SW480 (cell line): ENCODE measurements at regions not wholly inside any gene's neighbourhood (a gene's known extent, or its start where the extent isn't known, plus 50 kb on each side); places are given as distances from the start of the nearest gene placed in this dataset.

Source experiments
- DNase-seq: peaks from one replicate; pipeline ENCODE4 v3.0.0-alpha.2; 2016; ENCODE audit warnings: low spot score

DNA sequence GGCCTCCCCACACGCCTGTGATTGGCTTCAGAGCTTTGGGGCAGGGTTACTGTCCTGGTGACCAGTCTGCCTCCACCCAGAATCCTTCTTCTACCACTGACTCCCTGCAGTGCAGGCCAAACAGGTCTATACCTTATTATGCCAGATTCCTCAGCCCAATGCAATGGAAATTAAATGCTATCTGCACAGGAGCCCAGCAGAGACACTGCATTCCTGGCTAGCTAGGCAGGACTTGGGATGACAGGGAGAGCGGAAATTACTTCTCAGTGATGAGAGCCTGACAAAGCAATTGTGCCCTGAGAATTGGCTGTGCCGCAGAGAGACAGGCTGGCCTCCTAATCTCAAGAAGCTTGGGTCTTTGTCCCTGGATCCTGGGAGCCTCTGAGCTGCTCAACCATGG, 143.8 kb upstream of the NCAM1 start:
- DNase-seq: no peak

DNA sequence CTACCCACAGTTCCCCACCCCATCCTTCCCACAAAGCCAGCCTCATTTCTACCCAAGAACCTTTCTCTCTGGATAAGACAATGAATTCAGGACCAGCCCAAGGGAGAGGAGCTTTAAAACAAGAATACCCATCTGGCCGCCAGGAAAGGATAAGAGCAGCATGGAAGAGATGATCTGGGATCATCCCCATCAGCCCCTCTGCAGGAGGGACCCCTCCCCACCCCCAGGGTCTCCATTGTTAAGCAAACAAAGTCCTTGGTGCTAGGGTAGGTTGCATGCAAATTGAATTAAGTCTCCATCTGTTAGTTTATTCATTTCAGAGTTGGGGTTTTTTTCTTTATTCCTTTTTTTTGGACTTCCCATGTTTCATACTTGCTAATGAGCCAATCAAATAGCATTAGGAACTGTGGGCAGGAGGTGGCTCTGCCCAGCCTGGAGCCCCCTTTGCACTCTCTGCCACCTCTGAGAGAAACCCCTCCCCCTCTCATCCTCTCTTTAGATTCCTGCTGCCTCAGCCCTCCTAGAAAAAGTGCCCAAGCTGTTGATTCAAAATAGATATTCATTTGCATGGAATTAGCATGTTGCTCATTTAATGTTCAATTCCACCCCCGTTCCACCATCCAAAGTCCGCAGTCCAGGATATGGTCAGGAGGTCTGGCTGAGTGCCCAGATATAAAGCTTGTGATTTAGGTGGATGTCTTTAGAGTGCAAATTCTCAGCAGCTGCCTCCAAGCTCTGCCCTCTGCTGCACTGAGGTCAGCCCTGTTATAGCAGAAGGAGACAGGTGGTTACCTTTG, 138.5 kb upstream of the NCAM1 start:
- peak; percentile 47 for DNase-seq

DNA sequence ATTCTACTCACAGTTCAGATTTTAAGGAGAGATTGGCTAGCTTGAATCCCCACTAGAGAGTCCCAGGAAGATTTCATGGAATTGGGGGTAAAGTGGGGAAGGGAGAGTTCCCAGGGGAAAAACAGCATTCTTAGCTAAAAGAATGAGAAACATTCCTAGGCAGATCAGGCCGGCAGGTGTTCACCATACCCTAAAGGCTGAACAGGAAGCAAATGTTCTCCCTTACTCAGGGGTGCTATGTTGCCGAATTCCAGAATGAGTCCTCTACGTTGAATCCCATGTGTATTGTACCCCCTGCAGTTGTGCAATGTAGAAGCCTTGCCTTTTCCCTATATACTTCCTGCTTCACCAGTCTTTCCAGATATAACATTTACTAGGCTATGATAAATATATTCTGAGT, 135.2 kb upstream of the NCAM1 start:
- no peak for DNase-seq

DNA sequence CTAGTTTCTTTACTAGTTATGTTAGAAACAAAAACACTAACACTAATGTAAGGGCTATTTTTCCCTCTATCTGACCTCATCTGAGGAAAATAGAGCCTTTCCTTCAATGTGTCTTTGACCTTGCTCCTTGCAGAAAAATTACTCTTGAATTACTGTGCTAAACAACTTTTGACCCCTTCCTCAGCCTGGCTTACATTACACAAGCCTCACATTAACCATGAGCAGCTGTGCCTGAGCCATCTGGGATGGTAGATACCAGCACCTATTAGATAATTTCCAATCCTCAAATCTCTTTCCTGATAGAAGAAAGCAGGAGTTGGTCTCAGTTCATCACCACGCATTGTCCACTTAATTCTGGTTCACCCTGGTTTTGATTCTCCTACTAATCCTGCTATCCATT, 134.4 kb upstream of the NCAM1 start:
- DNase-seq: no peak

GRCh38 chr11:112828421-112828820, 132.8 kb upstream of the NCAM1 start:
- DNase-seq: no peak

DNA sequence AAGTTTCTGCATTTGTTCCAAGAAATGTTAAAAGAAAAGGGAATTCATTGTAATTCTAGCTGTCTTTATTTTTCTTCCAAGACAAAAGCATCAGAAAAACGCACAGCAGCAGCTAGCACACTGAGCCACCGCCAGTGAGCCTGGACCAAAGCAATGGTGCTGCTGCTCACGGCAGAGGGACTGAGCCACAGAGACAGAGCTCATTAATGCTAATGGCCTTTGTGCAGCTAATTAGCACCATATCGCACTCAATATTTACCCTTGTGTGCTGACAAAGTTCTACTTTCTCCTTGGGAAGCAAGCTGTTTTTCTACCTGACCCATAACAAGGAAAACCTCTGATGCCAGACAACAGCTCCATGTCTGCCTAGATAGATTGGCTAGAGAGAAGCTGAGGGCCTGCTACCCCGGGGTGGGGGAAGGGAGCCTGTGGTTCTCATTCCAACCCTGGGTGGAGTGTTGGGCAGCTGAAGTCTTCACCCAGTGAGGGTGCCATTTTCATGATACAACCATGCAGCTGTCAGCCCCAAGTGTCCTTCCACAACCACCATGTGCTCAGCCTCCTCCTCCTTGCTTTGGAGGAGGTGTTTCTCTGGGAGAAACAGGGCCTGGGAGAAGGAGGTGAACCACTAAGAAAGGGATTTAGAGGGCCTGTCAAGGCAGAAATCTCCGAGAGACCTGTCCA, 131.1 kb upstream of the NCAM1 start:
- no peak for DNase-seq

DNA sequence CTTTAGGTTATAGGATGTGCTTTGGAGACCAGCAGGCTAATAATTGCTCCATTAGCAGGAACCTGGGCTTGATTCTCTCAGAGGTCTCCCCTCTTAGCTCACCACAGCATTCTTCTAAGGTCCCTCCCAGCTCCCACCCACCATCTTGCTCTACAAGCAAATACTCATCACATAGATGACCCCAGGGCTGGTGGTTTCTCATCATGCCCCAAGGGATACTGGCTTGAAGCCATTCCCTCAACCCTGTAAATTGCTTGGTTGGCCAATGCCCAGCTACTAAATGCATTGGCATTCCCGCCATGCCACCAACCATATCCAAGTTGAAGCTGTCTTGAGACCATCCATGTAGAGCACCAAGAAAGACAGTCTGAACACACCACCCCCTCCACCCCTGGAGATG, 130.2 kb upstream of the NCAM1 start:
- DNase-seq: no peak

DNA sequence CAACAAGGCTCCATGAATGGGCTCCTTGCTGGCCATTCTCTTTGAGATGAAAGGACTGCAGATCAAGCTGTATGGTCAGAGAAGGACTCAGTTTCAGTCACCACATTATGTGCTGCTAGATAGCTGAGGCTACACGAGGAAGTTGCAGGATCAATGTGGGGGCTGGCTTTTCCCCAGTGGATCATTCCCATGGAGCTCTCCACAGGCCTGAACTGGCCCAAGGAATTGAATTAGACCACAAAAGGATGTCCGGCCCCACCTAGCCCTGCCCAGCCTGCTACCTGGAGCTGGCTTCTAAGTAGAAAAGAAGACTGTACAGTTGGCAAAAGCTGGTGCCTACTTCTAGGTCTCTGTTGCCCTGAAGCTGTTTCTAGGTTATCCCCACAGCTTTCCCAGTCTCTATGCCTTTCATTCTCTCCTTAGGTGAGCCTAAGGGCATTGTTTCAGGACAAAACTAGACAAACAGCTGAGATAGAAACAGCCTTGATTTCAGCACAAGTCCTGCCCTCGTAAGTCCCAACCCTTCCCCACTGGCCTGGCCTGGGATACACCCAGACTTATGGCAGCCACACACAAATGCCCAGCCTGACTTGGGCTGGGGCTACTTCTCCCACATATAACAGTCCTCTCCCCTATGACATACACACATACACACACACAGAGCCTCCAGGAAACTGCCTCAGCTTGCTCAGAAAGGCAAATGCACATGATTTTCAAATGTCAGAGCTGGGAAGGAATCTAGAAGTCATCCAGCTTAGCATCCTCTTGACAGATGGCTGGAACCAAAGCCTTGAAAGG, 129.1 kb upstream of the NCAM1 start:
- peak; percentile 58 for DNase-seq

DNA sequence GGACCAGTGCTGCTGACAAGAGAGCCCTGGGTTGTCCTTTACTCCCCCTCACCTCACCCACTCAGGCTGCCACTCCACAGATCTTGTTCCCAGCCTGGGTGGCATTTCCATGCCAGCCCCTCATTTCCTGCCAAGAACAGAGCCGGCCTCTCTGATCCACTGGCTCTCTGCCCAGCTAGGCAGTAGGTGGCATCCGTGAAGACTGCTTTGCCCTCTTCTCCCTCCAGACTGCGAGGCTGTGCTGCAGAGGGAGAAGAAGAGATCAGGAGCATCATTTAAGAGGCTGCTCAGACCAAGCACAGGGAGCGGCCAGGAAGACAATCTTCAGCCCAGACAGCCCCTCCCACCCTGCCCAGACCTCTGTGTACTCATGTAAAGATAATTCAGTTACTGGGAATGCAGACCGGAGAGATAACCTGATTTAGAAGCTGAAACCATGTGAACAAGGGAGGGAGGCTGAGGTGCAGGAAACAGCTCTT, 126.9 kb upstream of the NCAM1 start:
- peak; percentile 52 for DNase-seq

DNA sequence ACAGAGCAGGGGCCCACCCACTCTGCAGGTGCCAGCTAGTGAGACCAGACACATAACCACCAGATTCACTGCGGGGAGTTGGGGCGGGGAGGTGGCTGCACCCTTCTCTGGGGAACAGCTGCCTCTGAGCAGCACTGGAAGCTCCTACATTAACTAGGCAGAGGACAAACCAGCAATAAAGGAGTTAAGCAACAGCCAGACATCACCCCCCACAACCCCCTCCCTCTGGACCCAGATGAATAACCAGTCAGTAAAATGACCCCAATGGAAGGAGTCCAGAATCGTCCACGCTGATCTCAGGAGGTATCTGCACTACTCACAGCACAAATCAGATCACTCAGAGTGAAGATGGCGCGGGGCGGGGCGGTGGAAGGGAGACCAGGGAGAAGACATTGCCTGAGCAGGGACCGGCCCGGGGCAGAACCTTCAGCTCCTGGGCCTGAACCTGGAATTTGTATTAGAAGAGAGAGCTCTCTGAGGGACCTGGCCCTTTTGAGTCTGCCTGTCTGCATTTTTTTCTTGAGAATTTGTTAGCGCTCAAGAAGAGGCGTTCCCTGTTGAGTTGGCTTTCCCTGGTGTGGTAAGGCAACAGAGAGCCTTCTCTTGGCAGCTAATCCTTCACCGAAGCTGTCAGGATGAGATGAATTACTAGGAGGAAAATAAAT, 125.5 kb upstream of the NCAM1 start:
- no peak for DNase-seq

GRCh38 chr11:112836256-112836602, 125.0 kb upstream of the NCAM1 start:
- no peak for DNase-seq

- peak; percentile 16 for DNase-seq
These were observed 123.9 kb upstream of the NCAM1 start for GRCh38 chr11:112837162-112837826.

DNA sequence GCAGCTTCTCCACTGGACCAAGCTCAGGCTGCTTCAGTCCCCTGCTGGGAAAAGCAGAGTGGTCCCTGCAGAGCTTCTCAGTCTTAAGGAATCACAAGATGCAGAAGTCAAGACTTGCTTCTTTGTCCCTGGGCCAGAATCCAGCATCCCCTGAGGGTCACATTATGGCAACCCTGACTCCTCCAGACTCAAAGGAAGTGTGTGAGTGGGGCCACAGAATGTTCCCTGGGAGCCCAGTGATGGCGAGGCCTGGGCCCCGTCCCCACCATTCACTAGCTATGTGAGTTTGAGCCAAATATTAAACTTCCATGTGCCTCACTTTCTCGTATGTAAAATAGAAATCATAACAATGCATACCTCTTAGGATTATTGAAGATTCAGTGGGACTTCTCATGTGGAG, 122.2 kb upstream of the NCAM1 start:
- no peak for DNase-seq

- no peak for DNase-seq
These were observed 119.5 kb upstream of the NCAM1 start for GRCh38 chr11:112841729-112842128.

DNA sequence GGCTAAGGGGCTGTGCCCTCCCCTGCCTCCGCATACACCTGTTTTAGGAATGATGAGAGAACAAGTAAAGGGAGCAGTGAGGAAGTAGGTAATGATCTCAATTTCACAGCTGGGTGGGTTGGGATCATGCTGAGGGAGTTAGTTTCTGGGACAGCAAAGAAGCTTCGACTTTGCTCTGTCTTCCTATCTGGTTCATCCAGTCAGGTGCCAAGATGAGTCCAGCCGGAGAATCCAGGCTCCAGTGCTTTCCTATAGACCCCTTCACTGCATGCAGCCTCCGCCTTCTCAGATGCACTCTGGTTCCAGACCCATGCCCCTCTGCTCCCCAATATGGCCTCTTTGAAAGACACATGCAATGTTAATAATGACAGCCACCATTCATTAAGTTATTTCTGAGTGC, 119.1 kb upstream of the NCAM1 start:
- DNase-seq: no peak

DNA sequence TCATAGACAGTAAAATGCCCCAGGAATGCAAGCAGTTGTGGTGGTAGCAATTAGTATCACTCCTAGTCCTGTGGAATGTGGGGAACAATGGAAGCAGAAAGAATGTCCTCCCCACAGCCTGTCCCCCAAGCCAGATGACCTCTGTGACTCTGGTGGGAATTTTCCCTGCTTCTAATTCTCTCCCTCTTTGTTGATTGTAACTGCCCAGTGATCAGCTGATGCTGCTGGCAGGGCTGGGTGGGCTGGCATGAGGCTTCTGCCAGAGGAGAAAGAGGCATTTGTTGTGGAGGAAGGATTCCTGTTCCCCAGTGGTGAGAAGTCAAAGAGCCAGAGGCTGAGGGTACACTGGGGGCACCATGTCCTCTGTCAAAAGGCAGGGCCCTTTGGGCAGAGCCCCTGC, 116.7 kb upstream of the NCAM1 start:
- peak; percentile 29 for DNase-seq

GRCh38 chr11:112847568-112847967, 113.7 kb upstream of the NCAM1 start:
- no peak for DNase-seq

DNA sequence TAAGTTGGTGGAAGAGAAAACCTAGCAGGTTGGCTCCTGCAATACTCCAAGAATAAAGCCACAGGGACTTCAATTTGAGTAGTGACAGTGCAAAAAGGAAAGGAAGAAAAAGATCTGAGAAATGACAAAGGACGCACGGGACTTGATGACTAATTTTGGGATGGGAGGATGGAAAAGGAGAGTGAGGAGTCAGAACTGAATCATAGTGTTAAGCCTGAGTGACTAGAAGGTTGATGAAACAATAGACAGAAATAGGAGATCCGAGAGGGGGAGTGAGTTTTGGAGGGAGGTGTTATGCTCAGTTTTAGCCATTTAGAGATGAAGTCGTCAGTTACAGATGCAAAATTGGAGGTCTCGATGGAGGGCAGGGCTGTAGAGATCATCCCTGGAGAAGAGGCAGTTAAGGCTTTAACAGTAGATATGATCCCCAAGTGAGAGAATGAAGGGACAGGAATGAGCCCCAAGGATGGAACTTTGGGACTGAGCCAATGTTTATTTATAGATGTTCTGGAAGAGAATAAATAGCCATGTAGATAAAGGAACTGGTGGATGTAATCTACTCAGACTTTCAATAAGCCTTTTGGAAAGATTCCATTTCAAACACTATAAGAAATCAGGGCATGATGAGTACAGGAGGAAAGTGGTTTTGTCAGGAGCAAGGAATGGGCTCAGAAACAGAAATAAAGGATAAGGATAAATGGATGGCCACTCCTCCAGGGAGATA, 108.9 kb upstream of the NCAM1 start:
- no peak for DNase-seq

DNA sequence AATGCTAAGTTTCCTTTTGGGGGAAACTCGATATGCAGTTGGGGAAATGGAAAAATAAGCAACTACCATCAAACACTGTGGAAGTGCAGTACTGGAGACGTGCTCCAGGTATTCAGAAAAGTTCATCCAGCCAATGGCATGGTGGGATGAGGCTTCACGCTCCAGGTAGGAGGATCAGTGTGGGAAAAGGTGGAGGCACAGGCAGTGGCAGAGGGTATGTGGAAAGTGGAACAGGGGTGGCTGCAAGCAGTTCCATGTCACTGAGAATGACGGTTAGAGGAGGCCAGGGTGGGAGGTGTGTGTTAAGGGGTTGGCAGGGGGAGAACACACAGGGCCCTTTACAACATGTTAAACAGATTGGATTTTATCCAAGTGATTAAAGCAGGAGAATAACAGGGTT, 105.1 kb upstream of the NCAM1 start:
- DNase-seq: no peak

DNA sequence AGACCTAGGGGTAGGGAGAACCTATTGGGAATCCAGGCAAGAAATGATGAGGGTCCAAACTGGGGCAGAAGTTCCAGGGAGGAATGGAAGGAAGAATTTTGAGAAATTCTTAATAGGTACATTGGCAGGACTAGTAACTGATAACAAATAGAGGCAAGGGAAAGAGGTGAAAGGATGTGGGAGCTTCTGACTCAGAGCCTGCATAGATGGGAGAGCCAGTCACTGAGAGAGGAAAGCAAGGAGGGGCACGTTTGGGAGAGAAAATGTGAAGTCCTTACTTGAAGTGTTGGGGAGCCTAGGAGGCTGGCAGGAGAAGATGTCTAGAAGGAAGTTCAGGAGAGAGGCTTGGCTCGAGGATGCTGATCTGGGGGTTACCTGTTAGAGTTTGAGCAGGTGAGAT, 104.6 kb upstream of the NCAM1 start:
- no peak for DNase-seq
